NT2/D1 (cell line): ENCODE measurements at regions not wholly inside any gene's neighbourhood (a gene's known extent, or its start where the extent isn't known, plus 50 kb on each side); places are given as distances from the start of the nearest gene placed in this dataset.

ENCODE experiments used
- DNase-seq: peaks from one replicate; pipeline ENCODE4 v3.0.0-alpha.2; 2011; ENCODE audit warnings: low read depth, low spot score
- H3K27me3 ChIP-seq: 2 replicates; pipeline ENCODE4 v1.6.0; 2011; ENCODE audit warnings: mild to moderate bottlenecking; ENCODE audit not compliant: insufficient read length, insufficient read depth
- H3K36me3 ChIP-seq: 2 replicates; pipeline ENCODE4 v1.6.1; 2011; ENCODE audit warnings: mild to moderate bottlenecking, low read length, mixed read lengths; ENCODE audit not compliant: insufficient read depth, insufficient read length
- H3K4me1 ChIP-seq: 2 replicates; pipeline ENCODE4 v1.5.1; 2011; ENCODE audit not compliant: insufficient read depth, insufficient read length
- H3K4me3 ChIP-seq: 2 replicates; pipeline ENCODE4 v1.5.1; 2011; ENCODE audit warnings: low read depth; ENCODE audit not compliant: insufficient read length
- H3K9ac ChIP-seq: 2 replicates; pipeline ENCODE4 v1.6.0; 2011; ENCODE audit warnings: low read depth; ENCODE audit not compliant: insufficient read length
- H3K9me3 ChIP-seq: 2 replicates; pipeline ENCODE4 v1.5.1; 2011; ENCODE audit warnings: mild to moderate bottlenecking, low read length; ENCODE audit not compliant: insufficient read depth
- SUZ12 ChIP-seq: IDR thresholded peaks from 2 replicates; pipeline ENCODE4 v1.6.1; 2011; ENCODE audit not compliant: insufficient read length, insufficient read depth; ENCODE audit errors: extremely low read depth
- YY1 ChIP-seq: IDR thresholded peaks from 2 replicates; pipeline ENCODE4 v1.6.1; 2011; ENCODE audit not compliant: insufficient read length, insufficient read depth
- ZNF274 ChIP-seq: IDR thresholded peaks from 2 replicates; pipeline ENCODE4 v1.6.1; 2011; ENCODE audit warnings: mild to moderate bottlenecking, low read depth, low read length

GRCh38 chr21:32192291-32193097, 86.4 kb downstream of the MIS18A start:
- Histone ChIP-seq H3K27me3 (no peaks in the 10 kb centered on the region), H3K4me1 (no peaks in the 10 kb centered on the region), H3K4me3 (no peak overlapping the region), H3K36me3 (no peaks in the 10 kb centered on the region), H3K9me3 (no peaks in the 10 kb centered on the region), H3K9ac (no peak overlapping the region)
- DNase-seq = no peak
- no peak for TF ChIP-seq SUZ12
- TF ChIP-seq ZNF274 = no peak
- TF ChIP-seq YY1 = no peak

- DNase-seq = no peak
- Histone ChIP-seq H3K4me3 (no peak overlapping the region), H3K36me3 (no peaks in the 10 kb centered on the region), H3K9me3 (no peaks in the 10 kb centered on the region), H3K27me3 (no peaks in the 10 kb centered on the region), H3K9ac (no peak overlapping the region), H3K4me1 (no peaks in the 10 kb centered on the region)
- no peak for TF ChIP-seq ZNF274
- no peak for TF ChIP-seq YY1
- TF ChIP-seq SUZ12 = no peak
Observed at GRCh38 chr21:32190493-32191144, 88.2 kb downstream of the MIS18A start.

- no peaks in the 10 kb centered on the region for H3K9me3 ChIP-seq
- H3K27me3 ChIP-seq = no peaks in the 10 kb centered on the region
- TF ChIP-seq SUZ12 = no peak
- TF ChIP-seq ZNF274 = no peak
- no peak for TF ChIP-seq YY1
- no peaks in the 10 kb centered on the region for H3K4me1 ChIP-seq
- H3K4me3 ChIP-seq = no peak overlapping the region
- H3K9ac ChIP-seq = no peak overlapping the region
- H3K36me3 ChIP-seq = no peaks in the 10 kb centered on the region
- no peak for DNase-seq
Observed at GRCh38 chr21:32189688-32190483, 89.0 kb downstream of the MIS18A start.

- Histone ChIP-seq H3K9me3 (no peaks in the 10 kb centered on the region), H3K9ac (no peak overlapping the region), H3K36me3 (no peaks in the 10 kb centered on the region), H3K4me3 (no peak overlapping the region), H3K27me3 (no peaks in the 10 kb centered on the region), H3K4me1 (no peaks in the 10 kb centered on the region)
- DNase-seq = no peak
- TF ChIP-seq ZNF274 (no peak), SUZ12 (no peak), YY1 (no peak)
Observed at GRCh38 chr21:32186804-32187203, 92.0 kb downstream of the MIS18A start.

DNA sequence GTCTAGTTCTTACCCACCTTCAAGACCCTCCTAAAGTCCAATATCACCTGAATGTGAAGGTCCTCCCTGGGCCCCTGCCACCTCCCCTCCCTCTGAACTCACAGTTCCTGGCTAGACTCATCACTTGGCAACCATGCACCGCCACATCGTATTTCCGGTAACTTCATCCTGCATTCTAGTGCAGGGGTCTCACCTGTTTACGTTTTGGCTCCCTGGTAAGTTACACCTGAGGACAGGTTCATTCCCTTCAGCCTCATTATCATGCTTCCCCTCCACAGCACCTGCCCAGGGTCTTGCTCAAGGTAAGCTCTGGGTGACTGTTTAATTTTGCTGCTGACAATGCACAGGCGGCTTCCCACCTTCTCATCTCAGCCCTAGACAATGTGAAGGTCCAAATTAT, 93.1 kb downstream of the MIS18A start:
- Histone ChIP-seq H3K36me3 (no peaks in the 10 kb centered on the region), H3K27me3 (no peaks in the 10 kb centered on the region), H3K4me1 (no peaks in the 10 kb centered on the region), H3K9me3 (no peaks in the 10 kb centered on the region), H3K9ac (no peak overlapping the region), H3K4me3 (no peak overlapping the region)
- TF ChIP-seq ZNF274 = no peak
- no peak for TF ChIP-seq YY1
- TF ChIP-seq SUZ12 = no peak
- DNase-seq = no peak

DNA sequence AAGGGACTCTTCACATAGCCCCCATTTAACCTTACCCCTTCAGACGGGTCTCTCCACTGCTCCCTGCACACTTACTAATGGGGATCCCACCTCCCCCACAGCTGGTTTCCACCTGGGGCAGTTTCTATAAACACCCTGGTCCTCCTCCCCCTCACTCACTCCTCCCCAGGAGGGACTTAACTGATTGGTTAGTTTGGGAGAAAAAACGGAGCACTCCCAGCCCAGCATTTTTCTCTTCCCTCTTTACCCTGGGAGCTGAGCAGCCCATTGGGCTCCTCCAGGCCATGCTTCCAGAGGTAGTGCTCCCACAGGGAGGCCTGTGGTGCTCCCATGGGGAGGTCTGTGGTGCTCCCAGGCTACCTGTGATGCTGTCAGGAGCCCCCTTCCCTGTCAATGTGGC, 93.7 kb downstream of the MIS18A start:
- Histone ChIP-seq H3K36me3 (no peaks in the 10 kb centered on the region), H3K27me3 (no peaks in the 10 kb centered on the region), H3K4me3 (no peak overlapping the region), H3K4me1 (no peaks in the 10 kb centered on the region), H3K9ac (no peak overlapping the region), H3K9me3 (no peaks in the 10 kb centered on the region)
- no peak for DNase-seq
- TF ChIP-seq YY1 (no peak), ZNF274 (no peak), SUZ12 (no peak)

GRCh38 chr21:32184485-32184884, 94.4 kb downstream of the MIS18A start:
- no peak for DNase-seq

More at GRCh38 chr21:32184485-32184884, 94.4 kb downstream of the MIS18A start:
- TF ChIP-seq ZNF274 = no peak
- Histone ChIP-seq H3K4me1 (no peaks in the 10 kb centered on the region), H3K27me3 (no peaks in the 10 kb centered on the region), H3K36me3 (no peaks in the 10 kb centered on the region), H3K9me3 (no peaks in the 10 kb centered on the region), H3K9ac (no peak overlapping the region), H3K4me3 (no peak overlapping the region)
